GM12892 (cell line): ENCODE measurements at regions not wholly inside any gene's neighbourhood (a gene's known extent, or its start where the extent isn't known, plus 50 kb on each side); places are given as distances from the start of the nearest gene placed in this dataset.
"Not testable (repeated sequence)": the region's sequence is repeated elsewhere in the genome, so short reads cannot be mapped to it uniquely, and the experiment has no call there.

Source experiments
- DNase-seq: peaks from one replicate; pipeline ENCODE4 v3.0.0; 2011; ENCODE audit not compliant: insufficient read length
- FAIRE-seq: peaks from 2 replicates; lab custom pipeline; 2011; peaks lifted over from hg19 to GRCh38; lab: Jason Lieb, UNC
- POLR2A ChIP-seq: IDR thresholded peaks from 2 replicates; pipeline ENCODE4 v1.6.1; 2011; ENCODE audit warnings: low read depth, low read length, control low read depth
- POLR2AphosphoS5 ChIP-seq: IDR thresholded peaks from 2 replicates; pipeline ENCODE4 v1.6.1; 2011; ENCODE audit warnings: low read depth, low read length, control low read depth
- TAF1 ChIP-seq: IDR thresholded peaks from 2 replicates; pipeline ENCODE4 v1.6.1; 2011; ENCODE audit warnings: low read depth, mild to moderate bottlenecking, control low read depth, low read length, borderline replicate concordance

GRCh38 chr7:124247691-124248090 lies 214.8 kb upstream of the TMEM229A start:
- TF ChIP-seq TAF1 (no peak), POLR2A (no peak), POLR2AphosphoS5 (no peak)

DNA sequence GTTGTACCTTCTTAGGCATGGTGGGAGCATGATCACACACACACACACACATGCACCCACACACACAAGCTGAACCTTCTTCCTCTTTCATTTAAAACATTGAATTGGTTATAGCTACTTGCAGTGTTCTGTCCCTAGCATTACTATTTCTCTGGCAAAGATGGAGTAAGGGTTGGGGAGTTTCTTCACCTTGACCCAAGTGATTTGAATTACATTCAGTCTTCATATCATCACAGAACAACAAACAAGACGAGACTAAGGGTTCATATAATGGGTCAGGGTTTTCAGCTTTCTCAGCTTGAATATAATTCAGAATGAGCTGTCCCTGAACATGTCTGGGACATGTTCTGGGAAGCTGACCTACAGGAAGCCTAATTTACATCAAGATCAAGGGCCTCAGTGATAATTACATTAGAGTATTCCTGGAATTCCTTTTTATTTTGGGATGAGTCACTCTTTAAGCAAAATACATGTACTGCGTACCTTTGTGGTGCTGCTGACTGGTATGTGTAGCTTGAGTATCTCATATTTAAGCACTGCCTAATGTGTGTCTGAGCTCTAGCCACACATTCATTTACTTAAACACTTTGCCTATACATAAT lies 213.5 kb upstream of the TMEM229A start:
- peak; percentile 70 for FAIRE-seq
- no peak for TF ChIP-seq POLR2AphosphoS5
- TF ChIP-seq TAF1, result no peak
- no peak for TF ChIP-seq POLR2A
- DNase-seq, result no peak

More at GRCh38 chr7:124247691-124248090, 214.8 kb upstream of the TMEM229A start:
- FAIRE-seq, result no peak
- DNase-seq, result no peak

GRCh38 chr7:124244469-124244868 lies 211.6 kb upstream of the TMEM229A start:
- DNase-seq, FAIRE-seq: not testable (repeated sequence)

GRCh38 chr7:124219681-124220080 lies 186.8 kb upstream of the TMEM229A start:
- FAIRE-seq (no peak), DNase-seq (no peak)
- TF ChIP-seq POLR2AphosphoS5 (no peak), POLR2A (no peak), TAF1 (no peak)

DNA sequence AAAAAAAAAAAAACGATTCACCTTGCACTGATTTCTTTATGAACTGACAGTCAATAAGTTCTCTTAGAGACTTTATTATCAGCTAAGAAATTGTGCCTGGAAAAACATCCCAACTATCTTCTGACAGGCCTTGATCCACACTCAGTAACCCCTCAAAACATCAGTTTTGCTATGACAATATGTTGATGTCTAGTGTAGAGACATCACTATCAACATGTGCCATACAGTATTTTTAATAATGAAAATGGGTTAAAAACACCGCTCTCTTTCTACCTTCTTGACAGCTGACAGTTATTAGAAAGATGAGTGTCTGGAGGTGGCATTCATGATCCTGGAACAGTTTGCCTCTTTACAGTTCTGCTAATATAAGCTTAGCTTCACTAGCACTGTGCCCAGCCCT lies 175.8 kb upstream of the TMEM229A start:
- no peak for DNase-seq
- no peak for TF ChIP-seq POLR2AphosphoS5
- TF ChIP-seq TAF1, result no peak
- no peak for TF ChIP-seq POLR2A
- no peak for FAIRE-seq

- no peak for DNase-seq
These were observed 175.3 kb upstream of the TMEM229A start for GRCh38 chr7:124208173-124208572.

GRCh38 chr7:124205526-124205925 lies 172.7 kb upstream of the TMEM229A start:
- DNase-seq, result no peak
- no peak for FAIRE-seq
- TF ChIP-seq TAF1 (no peak), POLR2A (no peak), POLR2AphosphoS5 (no peak)

More at GRCh38 chr7:124208173-124208572, 175.3 kb upstream of the TMEM229A start:
- no peak for FAIRE-seq
- TF ChIP-seq POLR2AphosphoS5 (no peak), TAF1 (no peak), POLR2A (no peak)

DNA sequence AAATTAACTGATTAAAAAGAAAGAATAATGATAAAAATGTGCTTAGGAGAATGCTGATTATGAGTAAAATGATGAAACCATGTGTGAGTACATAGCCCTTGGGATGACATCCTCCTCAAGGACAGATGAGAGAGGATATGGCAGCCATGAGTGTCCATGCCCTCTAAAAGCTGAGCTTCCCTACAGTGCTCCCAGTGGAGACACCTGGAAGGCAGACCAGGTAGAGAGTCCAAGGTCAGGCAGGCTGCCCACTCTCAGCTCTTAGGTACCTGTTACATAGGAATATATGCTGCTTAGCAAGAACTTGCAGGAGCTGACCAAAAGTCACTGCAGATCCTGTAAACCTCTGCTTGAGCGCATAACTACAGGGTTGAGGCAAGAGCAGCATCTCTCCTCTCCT lies 169.7 kb upstream of the TMEM229A start:
- FAIRE-seq (no peak), DNase-seq (no peak)
- TF ChIP-seq TAF1, result no peak
- no peak for TF ChIP-seq POLR2AphosphoS5
- TF ChIP-seq POLR2A, result no peak

- DNase-seq, result no peak
- FAIRE-seq, result no peak
- no peak for TF ChIP-seq TAF1
- TF ChIP-seq POLR2AphosphoS5, result no peak
- TF ChIP-seq POLR2A, result no peak
These were observed 169.0 kb upstream of the TMEM229A start for GRCh38 chr7:124201768-124202349.

DNA sequence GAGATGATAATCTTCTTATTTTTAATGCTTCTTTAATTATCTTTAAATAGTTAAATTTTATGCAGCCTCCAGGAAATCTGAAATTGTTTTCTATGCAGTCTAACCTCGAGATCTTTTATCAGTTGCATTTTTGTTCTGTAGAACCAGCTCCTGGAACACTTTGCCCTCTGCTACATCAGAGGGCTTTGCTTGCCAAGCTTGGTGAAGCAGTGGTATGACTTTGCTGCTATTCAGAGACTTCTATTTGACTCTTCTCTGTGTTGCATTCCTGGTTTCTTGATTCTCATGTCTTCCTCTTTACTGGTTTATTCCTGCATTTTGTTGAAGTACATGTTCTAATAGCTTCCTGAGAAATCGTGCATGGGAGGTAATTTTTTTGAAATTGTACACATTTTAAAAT lies 163.7 kb upstream of the TMEM229A start:
- no peak for TF ChIP-seq POLR2AphosphoS5
- TF ChIP-seq TAF1, result no peak
- TF ChIP-seq POLR2A, result no peak
- FAIRE-seq, result no peak
- no peak for DNase-seq

GRCh38 chr7:124192885-124193284 lies 160.0 kb upstream of the TMEM229A start:
- DNase-seq (no peak), FAIRE-seq (no peak)
- TF ChIP-seq POLR2AphosphoS5 (no peak), TAF1 (no peak), POLR2A (no peak)

DNA sequence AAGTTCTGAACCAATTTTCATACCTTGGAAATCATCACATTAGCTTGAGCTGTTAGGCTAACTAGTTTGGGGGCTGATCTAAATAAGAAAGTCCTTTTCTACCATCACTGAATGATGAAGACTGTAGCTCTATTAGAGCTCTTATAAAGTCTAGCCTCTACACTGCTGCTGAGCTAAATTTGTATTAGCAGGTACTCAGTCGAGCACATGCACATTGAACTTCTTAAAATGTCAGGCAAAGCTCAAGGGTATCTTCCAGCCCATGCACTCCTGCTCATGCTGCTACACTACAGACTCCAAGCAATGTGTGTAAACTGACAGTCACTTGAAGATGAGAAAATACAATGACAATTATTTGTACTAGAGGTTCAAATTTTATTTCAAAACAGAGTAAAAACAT lies 158.8 kb upstream of the TMEM229A start:
- TF ChIP-seq POLR2A (no peak), POLR2AphosphoS5 (no peak), TAF1 (no peak)
- FAIRE-seq (no peak), DNase-seq (no peak)

GRCh38 chr7:124191030-124191429 lies 158.2 kb upstream of the TMEM229A start:
- no peak for FAIRE-seq
- no peak for DNase-seq
- TF ChIP-seq POLR2A (no peak), TAF1 (no peak), POLR2AphosphoS5 (no peak)
